ENCODE measurements at regions not wholly inside any gene's neighbourhood (a gene's known extent, or its start where the extent isn't known, plus 50 kb on each side); places are given as distances from the start of the nearest gene placed in this dataset.

DNA sequence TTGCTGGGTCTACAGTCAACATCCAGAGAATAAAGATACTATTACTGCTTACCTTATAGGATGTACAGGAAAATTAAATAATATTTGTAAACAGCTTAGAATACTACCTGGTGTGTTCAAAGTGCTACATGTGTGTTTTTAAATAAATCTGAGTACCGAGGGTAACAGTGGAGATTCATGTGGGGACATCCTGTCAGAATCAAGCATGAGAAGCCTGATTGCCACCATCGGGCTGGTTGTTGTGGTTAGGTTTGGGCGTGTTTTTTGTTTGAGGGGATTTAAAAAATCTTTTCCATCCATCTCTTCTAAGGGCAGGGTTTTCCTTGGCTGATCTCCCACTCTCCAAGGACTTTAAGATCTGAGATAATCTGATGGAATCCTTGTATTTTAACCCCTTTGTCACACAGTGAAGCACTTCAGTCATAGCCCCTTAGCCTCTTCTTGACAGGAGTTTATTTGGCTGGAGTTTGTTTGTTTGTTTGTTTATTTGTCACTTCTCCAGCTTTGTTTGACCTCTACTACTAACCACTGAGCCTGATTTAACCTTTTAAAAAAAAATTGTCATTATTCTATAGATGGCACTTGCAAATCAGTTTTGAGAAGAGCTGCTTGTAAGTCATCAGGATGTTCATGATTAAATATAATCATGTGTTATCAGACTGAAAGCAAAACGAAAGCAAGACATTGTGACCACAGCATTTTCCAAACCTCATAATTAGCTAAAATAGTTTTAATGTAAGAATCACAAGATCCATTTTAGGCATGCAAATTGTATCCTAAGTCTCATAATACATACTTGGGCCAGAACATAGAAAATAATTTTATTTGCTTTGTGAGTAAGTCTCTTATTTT, 72.8 kb upstream of the RARB start:
- DNase-seq (ENCODE audit: extremely low spot score in 2 of 2), result no peak
- Histone ChIP-seq H3K36me3 (no peaks in the 10 kb centered on the region), H3K4me1 (no peaks in the 10 kb centered on the region), H3K27ac (no peak overlapping the region), H3K27me3 (no peaks in the 10 kb centered on the region), H3K9me3 (no peaks in the 10 kb centered on the region), H3K4me3 (no peak overlapping the region)
- TF ChIP-seq POLR2A (IDR thresholded peaks at IDR 0.05) (no peak), POLR2AphosphoS5 (IDR thresholded peaks at IDR 0.05; ENCODE audit: insufficient read depth in 1 of 2, low read depth in 1 of 2) (no peak)
- TF ChIP-seq, protein P1, sequence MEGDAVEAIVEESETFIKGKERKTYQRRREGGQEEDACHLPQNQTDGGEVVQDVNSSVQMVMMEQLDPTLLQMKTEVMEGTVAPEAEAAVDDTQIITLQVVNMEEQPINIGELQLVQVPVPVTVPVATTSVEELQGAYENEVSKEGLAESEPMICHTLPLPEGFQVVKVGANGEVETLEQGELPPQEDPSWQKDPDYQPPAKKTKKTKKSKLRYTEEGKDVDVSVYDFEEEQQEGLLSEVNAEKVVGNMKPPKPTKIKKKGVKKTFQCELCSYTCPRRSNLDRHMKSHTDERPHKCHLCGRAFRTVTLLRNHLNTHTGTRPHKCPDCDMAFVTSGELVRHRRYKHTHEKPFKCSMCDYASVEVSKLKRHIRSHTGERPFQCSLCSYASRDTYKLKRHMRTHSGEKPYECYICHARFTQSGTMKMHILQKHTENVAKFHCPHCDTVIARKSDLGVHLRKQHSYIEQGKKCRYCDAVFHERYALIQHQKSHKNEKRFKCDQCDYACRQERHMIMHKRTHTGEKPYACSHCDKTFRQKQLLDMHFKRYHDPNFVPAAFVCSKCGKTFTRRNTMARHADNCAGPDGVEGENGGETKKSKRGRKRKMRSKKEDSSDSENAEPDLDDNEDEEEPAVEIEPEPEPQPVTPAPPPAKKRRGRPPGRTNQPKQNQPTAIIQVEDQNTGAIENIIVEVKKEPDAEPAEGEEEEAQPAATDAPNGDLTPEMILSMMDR (IDR thresholded peaks at IDR 0.05), result no peak
- intact Hi-C loops (cut with DNase I), result no loop called here

DNA sequence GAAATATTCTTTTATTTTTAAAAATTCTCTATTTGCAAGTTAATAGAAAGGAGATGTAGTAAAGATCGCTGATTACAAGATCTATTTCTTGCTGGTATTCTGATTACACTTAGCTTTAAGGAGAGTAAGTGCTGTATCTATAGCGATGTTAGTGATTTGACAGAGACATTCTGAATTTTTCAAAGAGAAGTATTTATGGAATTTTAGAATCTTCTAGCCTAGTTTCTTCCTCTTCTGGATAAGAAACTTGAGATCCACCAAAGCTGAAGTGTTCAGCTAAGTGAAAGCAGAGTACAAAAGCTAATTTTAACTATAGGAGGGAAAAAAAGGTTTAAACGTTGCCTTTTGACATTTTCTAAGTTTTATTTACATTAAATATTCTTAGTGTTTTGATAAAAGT, 72.1 kb upstream of the RARB start:
- Histone ChIP-seq H3K36me3 (no peaks in the 10 kb centered on the region), H3K4me3 (no peak overlapping the region), H3K27me3 (no peaks in the 10 kb centered on the region), H3K9me3 (no peaks in the 10 kb centered on the region), H3K27ac (no peak overlapping the region), H3K4me1 (no peaks in the 10 kb centered on the region)
- DNase-seq (ENCODE audit: extremely low spot score in 2 of 2), result no peak
- no peak for TF ChIP-seq POLR2AphosphoS5 (IDR thresholded peaks at IDR 0.05; ENCODE audit: insufficient read depth in 1 of 2, low read depth in 1 of 2)
- TF ChIP-seq, protein P1 (IDR thresholded peaks at IDR 0.05), result no peak
- no peak for TF ChIP-seq POLR2A (IDR thresholded peaks at IDR 0.05)
- intact Hi-C loops (cut with DNase I), result no loop called here

GRCh38 chr3:25362118-25362517, 65.9 kb upstream of the RARB start:
- H3K4me1 ChIP-seq, result no peaks in the 10 kb centered on the region
- no peaks in the 10 kb centered on the region for H3K9me3 ChIP-seq
- no peaks in the 10 kb centered on the region for H3K36me3 ChIP-seq
- TF ChIP-seq POLR2AphosphoS5 (IDR thresholded peaks at IDR 0.05; ENCODE audit: insufficient read depth in 1 of 2, low read depth in 1 of 2) (no peak), POLR2A (IDR thresholded peaks at IDR 0.05) (no peak)
- TF ChIP-seq, protein P1 (IDR thresholded peaks at IDR 0.05), result no peak
- no peak for DNase-seq (ENCODE audit: extremely low spot score in 2 of 2)
- no peaks in the 10 kb centered on the region for H3K27me3 ChIP-seq
- intact Hi-C loops (cut with DNase I), result no loop called here
- H3K4me3 ChIP-seq, result no peak overlapping the region
- no peak overlapping the region for H3K27ac ChIP-seq

DNA sequence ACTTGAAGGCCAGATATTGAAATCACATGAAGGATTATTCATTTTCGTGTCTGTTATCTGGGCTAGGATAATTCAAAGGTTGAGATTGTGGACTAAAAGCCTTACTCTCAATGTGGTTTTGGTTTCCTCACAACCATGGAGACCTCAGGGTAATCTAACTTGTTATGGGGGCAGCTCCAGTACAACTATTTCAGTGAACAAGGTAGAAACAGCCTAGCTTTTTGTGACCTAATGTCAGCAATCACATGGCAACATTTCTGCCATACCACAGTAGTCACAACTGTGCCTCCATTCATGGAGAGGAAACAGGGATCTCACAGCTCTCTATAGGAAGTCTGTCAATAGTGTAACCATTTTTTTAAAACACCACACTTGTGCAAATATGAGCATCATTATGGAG, 62.4 kb upstream of the RARB start:
- Histone ChIP-seq H3K9me3 (no peaks in the 10 kb centered on the region), H3K4me3 (no peak overlapping the region), H3K36me3 (no peaks in the 10 kb centered on the region), H3K4me1 (no peaks in the 10 kb centered on the region), H3K27ac (no peak overlapping the region), H3K27me3 (no peaks in the 10 kb centered on the region)
- intact Hi-C loops (cut with DNase I), result no loop called here
- no peak for DNase-seq (ENCODE audit: extremely low spot score in 2 of 2)
- no peak for TF ChIP-seq POLR2A (IDR thresholded peaks at IDR 0.05)
- TF ChIP-seq, protein P1 (IDR thresholded peaks at IDR 0.05), result no peak
- no peak for TF ChIP-seq POLR2AphosphoS5 (IDR thresholded peaks at IDR 0.05; ENCODE audit: insufficient read depth in 1 of 2, low read depth in 1 of 2)

DNA sequence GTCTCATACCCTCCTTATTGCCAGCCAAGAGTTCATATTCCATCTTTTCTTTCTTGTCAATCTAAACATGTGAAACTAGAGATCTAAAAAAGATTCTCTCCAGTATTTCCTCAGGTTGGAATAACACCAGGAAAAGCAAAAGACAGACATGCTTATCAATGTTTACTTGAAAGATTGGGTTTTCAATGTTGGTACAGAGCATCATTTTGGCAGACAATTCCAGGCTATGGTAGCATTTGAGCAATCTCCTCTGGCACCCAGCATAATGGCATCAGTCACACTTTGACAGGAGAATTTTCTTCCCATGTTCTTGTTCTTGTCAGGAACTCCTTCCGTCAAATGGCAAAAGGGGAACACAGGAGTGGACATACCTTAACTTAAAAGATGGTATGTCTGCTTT, 61.0 kb upstream of the RARB start:
- intact Hi-C loops (cut with DNase I), result no loop called here
- Histone ChIP-seq H3K27ac (no peak overlapping the region), H3K4me1 (no peaks in the 10 kb centered on the region), H3K36me3 (no peaks in the 10 kb centered on the region), H3K27me3 (no peaks in the 10 kb centered on the region), H3K4me3 (no peak overlapping the region), H3K9me3 (no peaks in the 10 kb centered on the region)
- TF ChIP-seq, protein P1 (IDR thresholded peaks at IDR 0.05), result no peak
- TF ChIP-seq POLR2AphosphoS5 (IDR thresholded peaks at IDR 0.05; ENCODE audit: insufficient read depth in 1 of 2, low read depth in 1 of 2), result no peak
- no peak for TF ChIP-seq POLR2A (IDR thresholded peaks at IDR 0.05)
- DNase-seq (ENCODE audit: extremely low spot score in 2 of 2), result no peak
